SK-N-SH (cell line): ENCODE measurements at regions not wholly inside any gene's neighbourhood (a gene's known extent, or its start where the extent isn't known, plus 50 kb on each side); places are given as distances from the start of the nearest gene placed in this dataset.
A peak's percentile ranks its signal among the peaks of the same experiment; 100 is the strongest.
"Not testable (repeated sequence)": the region's sequence is repeated elsewhere in the genome, so short reads cannot be mapped to it uniquely, and the experiment has no call there.

Experiments used
- CTCF ChIA-PET: fragments of 300-600, 350-600 bp; formaldehyde crosslinking; extraction: SDS; loops from one replicate; lab custom pipeline; 2021; lab: Yijun Ruan, JAX
- POLR2A ChIA-PET: fragments of 350-600 bp; sonication (Branson Sonifier 250); formaldehyde crosslinking; extraction: SDS; loops from one replicate; lab custom pipeline; 2020; ENCODE audit warnings: antibody characterized with exemption, inconsistent platforms; lab: Yijun Ruan, JAX
- DNase-seq: peaks from one replicate; pipeline ENCODE4 v3.0.0; 2012
- H2AFZ ChIP-seq: fragments of 200-600 bp; sonication (generic); 2 replicates; pipeline ENCODE4 v1.8.1; 2016; ENCODE audit warnings: antibody characterized with exemption, mild to moderate bottlenecking, low read depth
- H3F3A ChIP-seq: fragments of 200-600 bp; sonication (generic); replicated peaks from 2 replicates; pipeline ENCODE3; 2016; ENCODE audit warnings: antibody characterized with exemption, mild to moderate bottlenecking; ENCODE audit not compliant: insufficient read depth
- H3K27ac ChIP-seq, 2 experiments: fragments of 200-500 bp in 1 of 2; fragments of 200-600 bp in 1 of 2; sonication (Bioruptor generic) in 1 of 2; sonication (generic), shearing (Covaris generic) in 1 of 2; 2 replicates each; pipeline versions ENCODE4 v1.5.1 to v1.6.1; 2014 to 2016; ENCODE audit warnings: low read depth in 2 of 2, inconsistent platforms in 1 of 2, low read length in 1 of 2, mild to moderate bottlenecking in 1 of 2, mixed read lengths in 1 of 2
- H3K27me3 ChIP-seq: fragments of 200-600 bp; sonication (generic), shearing (Covaris generic); 2 replicates; pipeline ENCODE4 v1.6.1; 2016; ENCODE audit warnings: mixed run types; ENCODE audit not compliant: insufficient read depth
- H3K36me3 ChIP-seq, 2 experiments: fragments of 200-500 bp in 1 of 2; fragments of 200-600 bp in 1 of 2; sonication (Bioruptor generic) in 1 of 2; sonication (generic) in 1 of 2; replicated peaks in 1 of 2; 2 replicates each; pipeline versions ENCODE3 to v1.5.1; 2014 to 2016; ENCODE audit warnings: low read length in 1 of 2, mild to moderate bottlenecking in 1 of 2; ENCODE audit not compliant: insufficient read depth in 2 of 2, control insufficient read depth in 1 of 2
- H3K4me1 ChIP-seq, 2 experiments: fragments of 200-500 bp in 1 of 2; fragments of 200-600 bp in 1 of 2; sonication (Bioruptor generic) in 1 of 2; sonication (generic), shearing (Covaris generic) in 1 of 2; 2 replicates each; pipeline versions ENCODE4 v1.5.1 to v1.6.1; 2014 to 2016; ENCODE audit warnings: low read depth in 1 of 2, low read length in 1 of 2, mixed run types in 1 of 2; ENCODE audit not compliant: insufficient read depth in 2 of 2, control insufficient read depth in 1 of 2
- H3K4me2 ChIP-seq: fragments of 200-600 bp; sonication (generic), shearing (Covaris generic); 2 replicates; pipeline ENCODE4 v1.6.1; 2017; ENCODE audit warnings: mixed run types
- H3K4me3 ChIP-seq, 2 experiments: fragments of 200-500 bp in 1 of 2; fragments of 200-600 bp in 1 of 2; sonication (Bioruptor generic) in 1 of 2; sonication (generic), shearing (Covaris generic) in 1 of 2; 2 replicates each; pipeline versions ENCODE4 v1.5.1 to v1.8.1; 2014 to 2016; ENCODE audit warnings: low read depth in 2 of 2, inconsistent platforms in 1 of 2, low read length in 1 of 2, mild to moderate bottlenecking in 1 of 2, mixed read lengths in 1 of 2, moderate library complexity in 1 of 2
- H3K79me2 ChIP-seq: fragments of 200-600 bp; sonication (generic); 2 replicates; pipeline ENCODE4 v1.8.1; 2017; ENCODE audit warnings: mild to moderate bottlenecking; ENCODE audit not compliant: insufficient read depth
- H3K9ac ChIP-seq: fragments of 200-600 bp; sonication (generic); 2 replicates; pipeline ENCODE4 v1.6.1; 2017; ENCODE audit warnings: mixed run types
- H3K9me2 ChIP-seq: fragments of 200-600 bp; sonication (generic); 2 replicates; pipeline ENCODE4 v1.6.1; 2017; ENCODE audit warnings: mixed run types
- H3K9me3 ChIP-seq: fragments of 200-600 bp; sonication (generic); 2 replicates; pipeline ENCODE4 v1.6.1; 2017; ENCODE audit warnings: mixed run types, mild to moderate bottlenecking, moderate library complexity
- H4K20me1 ChIP-seq: fragments of 200-600 bp; sonication (generic); 2 replicates; pipeline ENCODE4 v1.6.1; 2017; ENCODE audit warnings: mild to moderate bottlenecking, mixed run types; ENCODE audit not compliant: insufficient read depth
- FOSL2 ChIP-seq: IDR thresholded peaks from 2 replicates; pipeline ENCODE4 v1.4.0; 2012; ENCODE audit warnings: low read depth, mild to moderate bottlenecking, moderate library complexity, borderline replicate concordance
- JUND ChIP-seq: IDR thresholded peaks from 2 replicates; pipeline ENCODE4 v1.4.0; 2012
- NFIC ChIP-seq: IDR thresholded peaks from 2 replicates; pipeline ENCODE4 v1.4.0; 2012; ENCODE audit warnings: borderline replicate concordance
- RCOR1 ChIP-seq: fragments of 150-350 bp; IDR thresholded peaks from 2 replicates; pipeline ENCODE4 v1.6.1; 2017; ENCODE audit warnings: antibody characterized with exemption, low read length
- YY1 ChIP-seq: IDR thresholded peaks from 2 replicates; pipeline ENCODE4 v1.4.0; 2012; ENCODE audit warnings: low read depth, mild to moderate bottlenecking
- WGBS: methylation state at CpG from one replicate; pipeline ENCODE4 v1.1.6; 2017; ENCODE audit warnings: low lambda C conversion rate; 5-methylcytosine and 5-hydroxymethylcytosine counted together
- TF ChIP-seq, protein P1 (sequence below): fragments of 200-600 bp; sonication (generic); IDR thresholded peaks from 2 replicates; pipeline ENCODE4 v1.6.1; 2017; ENCODE audit warnings: antibody characterized with exemption, mild to moderate bottlenecking, moderate library complexity

DNA sequence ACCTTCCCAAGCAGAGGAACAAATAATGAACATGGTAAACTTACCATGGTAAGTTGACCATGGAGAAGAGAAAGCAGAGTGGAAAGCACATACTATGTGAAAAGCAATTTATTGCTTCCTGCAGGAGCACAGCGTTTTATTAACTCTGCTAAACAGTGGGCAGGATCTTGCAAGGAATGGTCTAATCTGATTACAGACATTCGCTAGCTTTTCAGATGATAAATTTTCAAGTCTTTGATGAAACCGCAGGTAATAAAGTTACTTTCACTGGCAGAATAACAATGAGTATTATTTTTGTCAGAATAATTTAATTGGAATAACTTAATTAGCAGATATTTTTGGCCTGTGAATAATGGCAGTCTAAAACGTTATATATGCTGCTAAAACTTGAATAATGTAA, 89.6 kb upstream of the HGF start:
- H3K9me2 ChIP-seq: no peaks in the 10 kb centered on the region
- H3K4me2 ChIP-seq: no peak overlapping the region
- H3K9ac ChIP-seq: no peak overlapping the region
- peaks cover 0 to 2% of the 10 kb centered on the region in 2 experiments; a peak in 2 of 4 replicates for H3K4me1 ChIP-seq
- no peaks in the 10 kb centered on the region for H3K36me3 ChIP-seq
- no peak overlapping the region for H3K4me3 ChIP-seq
- H4K20me1 ChIP-seq: no peaks in the 10 kb centered on the region
- no peak for DNase-seq
- no peaks in the 10 kb centered on the region for H3F3A ChIP-seq
- ChIA-PET CTCF (interaction anchor here (0.6 to 1.0 kb wide), 2 partner anchors 352 to 1418 kb away, joined by 3 read pairs; no protein-coding TSS in a partner anchor), POLR2A (no interaction called here)
- TF ChIP-seq, protein P1, sequence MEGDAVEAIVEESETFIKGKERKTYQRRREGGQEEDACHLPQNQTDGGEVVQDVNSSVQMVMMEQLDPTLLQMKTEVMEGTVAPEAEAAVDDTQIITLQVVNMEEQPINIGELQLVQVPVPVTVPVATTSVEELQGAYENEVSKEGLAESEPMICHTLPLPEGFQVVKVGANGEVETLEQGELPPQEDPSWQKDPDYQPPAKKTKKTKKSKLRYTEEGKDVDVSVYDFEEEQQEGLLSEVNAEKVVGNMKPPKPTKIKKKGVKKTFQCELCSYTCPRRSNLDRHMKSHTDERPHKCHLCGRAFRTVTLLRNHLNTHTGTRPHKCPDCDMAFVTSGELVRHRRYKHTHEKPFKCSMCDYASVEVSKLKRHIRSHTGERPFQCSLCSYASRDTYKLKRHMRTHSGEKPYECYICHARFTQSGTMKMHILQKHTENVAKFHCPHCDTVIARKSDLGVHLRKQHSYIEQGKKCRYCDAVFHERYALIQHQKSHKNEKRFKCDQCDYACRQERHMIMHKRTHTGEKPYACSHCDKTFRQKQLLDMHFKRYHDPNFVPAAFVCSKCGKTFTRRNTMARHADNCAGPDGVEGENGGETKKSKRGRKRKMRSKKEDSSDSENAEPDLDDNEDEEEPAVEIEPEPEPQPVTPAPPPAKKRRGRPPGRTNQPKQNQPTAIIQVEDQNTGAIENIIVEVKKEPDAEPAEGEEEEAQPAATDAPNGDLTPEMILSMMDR: no peak
- TF ChIP-seq NFIC: no peak
- TF ChIP-seq YY1: no peak
- TF ChIP-seq RCOR1: no peak
- no peaks in the 10 kb centered on the region for H3K79me2 ChIP-seq
- WGBS: 30% methylated on average over 4 of the region's 4 CpGs
- no peak overlapping the region for H2AFZ ChIP-seq
- H3K9me3 ChIP-seq: no peaks in the 10 kb centered on the region
- no peaks in the 10 kb centered on the region for H3K27me3 ChIP-seq
- H3K27ac ChIP-seq: peak overlapping the region in 1 of 2 experiments; percentile 31; a peak in 1 of 4 replicates

DNA sequence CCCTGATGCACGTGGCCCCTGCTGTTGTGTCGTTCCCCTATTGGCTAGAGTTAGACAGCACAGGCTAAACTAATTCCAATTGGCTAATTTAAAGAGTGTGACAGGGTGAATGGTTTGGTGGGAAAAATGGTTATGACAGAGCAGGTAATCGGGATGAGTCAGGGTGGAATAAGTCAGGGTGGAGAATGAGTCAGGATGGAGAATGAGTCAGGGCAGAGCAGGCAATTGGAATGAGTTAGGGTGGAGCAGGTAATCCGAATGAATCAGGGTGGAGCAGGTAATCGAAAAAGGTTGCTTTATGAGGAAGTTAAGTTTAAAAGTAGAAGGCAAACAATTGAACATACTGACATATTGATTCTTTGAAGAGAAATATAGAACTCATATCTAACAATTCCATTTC, 89.0 kb upstream of the HGF start:
- H3K4me1 ChIP-seq, H3K9me3 ChIP-seq, H3F3A ChIP-seq, POLR2A ChIA-PET, H3K9ac ChIP-seq, H3K36me3 ChIP-seq, H3K4me2 ChIP-seq, H3K4me3 ChIP-seq, H3K27me3 ChIP-seq, H4K20me1 ChIP-seq, H3K79me2 ChIP-seq, DNase-seq, H2AFZ ChIP-seq, H3K9me2 ChIP-seq, H3K27ac ChIP-seq: not testable (repeated sequence)
- TF ChIP-seq JUND (peak; percentile 24; the same call in 1 of the 2 replicates), FOSL2 (peak; percentile 39; the same call in 1 of the 2 replicates)
- 82% methylated on average over 5 of the region's 5 CpGs for WGBS
- CTCF ChIA-PET: interaction anchor here (1.0 kb wide), 2 partner anchors 9 to 351 kb away, joined by 3 read pairs; no protein-coding TSS in a partner anchor

DNA sequence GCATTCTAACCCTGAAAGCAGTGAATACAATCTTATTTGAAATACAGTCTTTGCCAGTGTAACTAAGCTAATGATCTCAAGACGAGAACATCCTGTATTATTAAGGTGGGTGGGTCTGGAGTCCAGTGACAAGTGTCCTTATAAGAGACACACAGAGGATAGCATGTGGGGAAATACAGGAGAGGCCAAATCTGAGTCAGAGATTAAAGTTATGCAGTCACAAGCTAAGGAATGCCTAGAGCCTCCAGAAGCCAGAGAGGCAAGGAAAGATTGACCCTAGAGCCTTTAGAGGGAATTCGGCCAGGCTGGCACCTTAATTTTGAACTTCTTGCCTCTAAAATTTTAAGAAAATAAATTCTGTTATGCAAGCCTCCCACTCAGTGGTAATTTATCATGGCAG, 87.5 kb upstream of the HGF start:
- Histone ChIP-seq H3K4me1 (peaks cover 0 to 2% of the 10 kb centered on the region in 2 experiments; a peak in 2 of 4 replicates), H2AFZ (no peak overlapping the region), H3K9me2 (no peaks in the 10 kb centered on the region), H3K4me2 (no peak overlapping the region), H3K9me3 (no peaks in the 10 kb centered on the region), H3K36me3 (no peaks in the 10 kb centered on the region), H3K9ac (no peak overlapping the region), H4K20me1 (no peaks in the 10 kb centered on the region), H3K79me2 (no peaks in the 10 kb centered on the region), H3K27ac (no peak overlapping the region), H3K4me3 (no peak overlapping the region), H3K27me3 (no peaks in the 10 kb centered on the region), H3F3A (no peaks in the 10 kb centered on the region)
- POLR2A ChIA-PET: no interaction called here
- no peak for TF ChIP-seq YY1
- CTCF ChIA-PET: interaction anchor here (1.0 kb wide), 1 partner anchor 9 kb away, joined by 7 read pairs; no protein-coding TSS in a partner anchor
- whole genome bisulfite sequencing: 81% methylated on average over 2 of the region's 2 CpGs
- no peak for DNase-seq
